Prostate gland (tissue), 2 donors: ENCODE measurements at regions not wholly inside any gene's neighbourhood (a gene's known extent, or its start where the extent isn't known, plus 50 kb on each side); places are given as distances from the start of the nearest gene placed in this dataset.

Source experiments
- DNase-seq: peaks from one replicate; pipeline ENCODE4 v3.0.0-alpha.2; 2019; ENCODE audit warnings: low spot score
- H3K27ac ChIP-seq, 2 donors: fragments of 200-600 bp; sonication (generic); 2 replicates each; pipeline ENCODE4 v1.5.1; 2017 to 2019
- H3K27me3 ChIP-seq: fragments of 200-600 bp; sonication (generic); replicated peaks from 2 replicates; pipeline ENCODE4 v1.5.1; 2019; ENCODE audit not compliant: insufficient read depth
- H3K36me3 ChIP-seq, 2 donors: fragments of 200-600 bp; sonication (generic); 1 replicate in 1 of 2; 2 replicates in 1 of 2; pipeline versions ENCODE4 v1.5.1 to v1.8.1; 2017 to 2019
- H3K4me1 ChIP-seq: fragments of 200-600 bp; sonication (generic); replicated peaks from 2 replicates; pipeline ENCODE4 v1.5.1; 2019
- H3K4me3 ChIP-seq, 2 donors: fragments of 200-600 bp; sonication (generic); 2 replicates each; pipeline ENCODE4 v1.5.1; 2017 to 2019
- H3K9me3 ChIP-seq: fragments of 200-600 bp; sonication (generic); 2 replicates; pipeline ENCODE4 v1.5.1; 2017
- CTCF ChIP-seq, 4 experiments: fragments of 200-600 bp in 2 of 4; fragments of 450-650 bp in 2 of 4; sonication (generic) in 2 of 4; IDR thresholded peaks; 1 replicate in 3 of 4; 2 replicates in 1 of 4; pipeline ENCODE4 v1.5.1; 2016 to 2019; ENCODE audit warnings: antibody characterized with exemption in 4 of 4, mild to moderate bottlenecking in 2 of 4, moderate library complexity in 2 of 4
- POLR2A ChIP-seq: fragments of 450-650 bp; IDR thresholded peaks from one replicate; pipeline ENCODE4 v1.6.1; 2016; ENCODE audit warnings: antibody characterized with exemption, mild to moderate bottlenecking
- POLR2AphosphoS5 ChIP-seq: sonication (generic); formaldehyde crosslinking; IDR thresholded peaks from one replicate; pipeline ENCODE4 v1.6.1; 2017; ENCODE audit warnings: antibody characterized with exemption
- WGBS: methylation state at CpG from one replicate; pipeline ENCODE4 v1.1.5; 2018; 5-methylcytosine and 5-hydroxymethylcytosine counted together
- intact Hi-C: fragments of 100-400 bp; cut with DNase I; formaldehyde crosslinking; loops from one replicate; pipeline ENCODE4 v1.14.2; 2022

DNA sequence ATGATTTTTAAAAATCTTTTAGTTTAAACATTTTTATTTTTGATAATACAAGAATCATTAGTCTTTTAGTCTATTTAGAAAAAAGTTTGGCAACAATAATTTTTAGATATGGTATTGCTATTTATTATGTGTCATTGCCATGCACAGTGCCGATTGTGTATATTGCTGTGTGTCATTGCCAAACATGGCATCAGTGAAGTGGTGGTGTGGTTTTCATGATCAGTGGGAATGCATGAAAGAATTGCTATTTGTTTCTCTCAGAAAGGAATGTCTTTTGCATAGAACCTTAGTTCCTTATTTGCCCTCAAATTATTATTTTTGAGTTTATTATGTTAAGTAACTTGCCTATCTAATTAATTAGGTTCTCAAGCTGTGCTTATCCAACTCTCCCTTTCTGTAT is 397.5 kb upstream of the PDE3A start:
- no peaks in the 10 kb centered on the region for H3K9me3 ChIP-seq
- TF ChIP-seq CTCF (IDR thresholded peaks at IDR 0.05) (no peak), POLR2A (no peak), POLR2AphosphoS5 (no peak)
- intact Hi-C loops: no loop called here
- 79% methylated on average over 1 of the region's 1 CpG for WGBS
- no peaks in the 10 kb centered on the region for H3K36me3 ChIP-seq
- H3K27me3 ChIP-seq: no peaks in the 10 kb centered on the region
- H3K4me3 ChIP-seq: no peak overlapping the region
- DNase-seq: no peak
- no peak overlapping the region for H3K27ac ChIP-seq
- H3K4me1 ChIP-seq: no peaks in the 10 kb centered on the region

DNA sequence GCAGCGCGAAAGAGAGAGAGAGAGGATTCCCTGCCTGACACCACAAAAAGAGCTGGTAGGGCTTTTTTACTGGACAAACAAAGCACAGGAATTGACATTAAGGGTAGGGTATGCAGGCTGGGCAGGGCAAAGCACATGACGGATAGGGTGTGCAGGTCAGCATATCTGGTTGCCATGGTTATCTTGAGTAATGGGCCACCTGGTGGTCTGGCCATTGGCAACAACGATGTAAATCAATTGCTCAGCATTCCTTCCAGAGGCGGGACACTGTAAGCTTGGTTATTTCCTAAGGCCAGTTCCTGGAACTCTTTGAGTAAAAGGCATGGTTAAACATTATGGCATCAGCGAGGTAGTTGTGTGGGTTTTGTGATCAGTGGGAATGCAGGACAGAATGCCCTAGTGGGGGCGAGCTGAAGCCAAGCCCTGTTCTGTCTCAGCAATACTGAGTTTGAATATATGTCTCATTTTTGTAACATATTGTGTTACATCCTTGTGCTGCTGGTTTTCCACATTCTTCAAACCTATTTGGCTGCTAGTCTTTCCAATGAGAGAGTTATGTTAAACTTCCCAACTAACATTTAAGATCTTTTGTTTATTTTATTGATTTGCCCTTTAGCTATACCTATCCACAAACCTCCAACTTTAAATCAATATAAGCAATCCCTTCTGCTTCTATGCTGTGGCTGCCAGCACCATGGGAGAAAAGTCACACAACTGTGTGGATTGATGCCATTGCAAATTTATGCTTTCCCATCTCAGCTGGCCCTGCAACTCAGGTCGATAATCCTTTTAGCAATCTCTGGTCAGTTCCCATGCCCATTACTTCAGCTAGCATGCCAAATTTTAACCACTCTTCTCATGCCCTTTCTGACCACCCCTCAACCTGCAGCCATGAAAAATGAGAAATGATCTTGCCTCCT is 396.7 kb upstream of the PDE3A start:
- TF ChIP-seq CTCF (IDR thresholded peaks at IDR 0.05) (no peak), POLR2A (no peak), POLR2AphosphoS5 (no peak)
- WGBS: 74% methylated on average over 8 of the region's 8 CpGs
- intact Hi-C loops: no loop called here

DNA sequence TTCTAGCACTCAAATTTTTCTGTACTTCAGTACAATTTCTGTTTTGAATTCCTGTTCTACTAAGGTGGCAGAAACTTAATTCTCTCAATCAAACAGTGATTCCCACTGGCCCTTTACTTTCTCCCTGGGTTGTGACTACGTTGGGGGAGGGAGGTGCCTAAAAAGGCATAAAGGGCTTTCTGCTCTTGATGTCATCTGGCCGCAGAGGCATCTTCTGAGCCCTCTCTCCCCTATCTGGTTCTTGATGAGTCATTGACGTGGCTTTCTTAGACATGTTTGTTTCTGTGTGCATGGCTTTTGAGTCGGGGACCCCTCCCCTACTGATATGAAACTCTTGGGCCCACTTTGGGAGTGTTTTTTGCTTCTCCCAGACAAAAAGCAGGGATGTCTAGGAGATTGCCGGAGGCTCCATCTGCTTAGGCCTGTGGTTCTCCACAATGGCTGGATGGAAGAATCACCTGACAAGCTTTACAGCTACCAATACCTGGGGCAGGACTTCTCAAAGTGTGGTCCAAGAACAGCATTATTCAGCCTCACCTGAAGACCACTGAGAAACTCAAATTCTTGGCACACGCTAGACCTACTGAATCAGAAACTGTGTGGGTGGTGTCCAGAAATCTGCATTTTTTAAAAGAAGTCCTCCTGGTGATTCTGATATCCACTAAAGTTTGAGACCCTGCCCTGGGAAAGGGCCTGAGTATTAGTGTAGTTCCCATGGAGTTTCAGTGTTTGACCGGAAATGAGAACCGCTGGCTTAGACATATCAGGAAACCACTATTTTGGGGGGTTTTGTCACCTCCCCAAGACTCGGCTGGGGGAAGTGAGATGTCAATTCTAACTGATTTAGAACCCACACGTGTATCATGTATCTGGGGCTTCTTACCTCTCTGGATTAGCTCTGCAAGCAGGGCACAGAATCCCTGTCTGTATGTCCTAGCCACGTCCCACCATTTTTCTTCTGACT is 395.7 kb upstream of the PDE3A start:
- H3K27ac ChIP-seq: no peak overlapping the region
- no peaks in the 10 kb centered on the region for H3K27me3 ChIP-seq
- H3K4me3 ChIP-seq: no peak overlapping the region
- H3K9me3 ChIP-seq: no peaks in the 10 kb centered on the region
- TF ChIP-seq POLR2AphosphoS5 (no peak), POLR2A (no peak), CTCF (IDR thresholded peaks at IDR 0.05) (no peak)
- no peaks in the 10 kb centered on the region for H3K4me1 ChIP-seq
- intact Hi-C loops: no loop called here
- no peak for DNase-seq
- WGBS: 89% methylated on average over 11 of the region's 11 CpGs
- no peaks in the 10 kb centered on the region for H3K36me3 ChIP-seq

More for the DNA sequence above, 396.7 kb upstream of the PDE3A start:
- no peaks in the 10 kb centered on the region for H3K4me1 ChIP-seq
- no peak for DNase-seq
- no peak overlapping the region for H3K27ac ChIP-seq
- H3K9me3 ChIP-seq: no peaks in the 10 kb centered on the region
- H3K36me3 ChIP-seq: no peaks in the 10 kb centered on the region
- no peaks in the 10 kb centered on the region for H3K27me3 ChIP-seq
- no peak overlapping the region for H3K4me3 ChIP-seq

GRCh38 chr12:19978193-19978592 is 390.1 kb upstream of the PDE3A start:
- H3K9me3 ChIP-seq: no peaks in the 10 kb centered on the region
- no peak overlapping the region for H3K4me3 ChIP-seq
- no peak for DNase-seq
- H3K4me1 ChIP-seq: no peaks in the 10 kb centered on the region
- H3K27ac ChIP-seq: no peak overlapping the region
- no peaks in the 10 kb centered on the region for H3K36me3 ChIP-seq
- H3K27me3 ChIP-seq: no peaks in the 10 kb centered on the region
- intact Hi-C loops: no loop called here
- TF ChIP-seq CTCF (IDR thresholded peaks at IDR 0.05) (no peak), POLR2AphosphoS5 (no peak), POLR2A (no peak)
